Endothelial cell of umbilical vein (primary cell): ENCODE measurements at regions not wholly inside any gene's neighbourhood (a gene's known extent, or its start where the extent isn't known, plus 50 kb on each side); places are given as distances from the start of the nearest gene placed in this dataset.

Source experiments
- BruUV-seq: library from RNA; stranded (reverse); fragments of 400-500 nt; replicated peaks from 2 replicates; lab custom pipeline; 2021; lab: Mats Ljungman, UMichigan
- CTCF ChIA-PET: fragments of 300-600, 350-600 bp; sonication (Branson Sonifier 250); formaldehyde crosslinking; loops from one replicate; lab custom pipeline; 2021; ENCODE audit warnings: antibody characterized with exemption, inconsistent platforms; lab: Charles Lee
- POLR2A ChIA-PET: fragments of 300-600, 350-600 bp; sonication (Branson Sonifier 250); formaldehyde crosslinking; loops from one replicate; lab custom pipeline; 2021; ENCODE audit warnings: antibody characterized with exemption, inconsistent platforms; lab: Charles Lee
- DNase-seq: peaks from one replicate; pipeline ENCODE4 v3.0.0-alpha.2; 2011; ENCODE audit warnings: low read depth, low spot score
- FAIRE-seq: peaks from 2 replicates; lab custom pipeline; 2011; peaks lifted over from hg19 to GRCh38; lab: Jason Lieb, UNC
- H2AFZ ChIP-seq: 2 replicates; pipeline ENCODE4 v1.6.0; 2012; ENCODE audit warnings: low read depth, low read length, control low read depth, inconsistent platforms
- H3K27ac ChIP-seq: 2 replicates; pipeline ENCODE4 v1.5.1; 2011; ENCODE audit warnings: low read depth, mild to moderate bottlenecking, control low read depth, low read length, moderate library complexity; ENCODE audit not compliant: insufficient read depth
- H3K27me3 ChIP-seq, 2 experiments: 2 replicates each; pipeline versions ENCODE4 v1.6.0 to v1.6.1; 2011; ENCODE audit warnings: low read length in 2 of 2, mixed read lengths in 1 of 2; ENCODE audit not compliant: control insufficient read depth in 2 of 2, insufficient read depth in 2 of 2
- H3K36me3 ChIP-seq, 2 experiments: 2 replicates in 1 of 2; 3 replicates in 1 of 2; pipeline ENCODE4 v1.5.1; 2011; ENCODE audit warnings: low read length in 2 of 2, mild to moderate bottlenecking in 1 of 2, moderate library complexity in 1 of 2; ENCODE audit not compliant: control insufficient read depth in 2 of 2, insufficient read depth in 2 of 2; ENCODE audit errors: extremely low read depth in 1 of 2
- H3K4me1 ChIP-seq: 3 replicates; pipeline ENCODE4 v1.5.1; 2011; ENCODE audit warnings: mild to moderate bottlenecking, low read length; ENCODE audit not compliant: control insufficient read depth, insufficient read depth; ENCODE audit errors: extremely low read depth
- H3K4me2 ChIP-seq: 2 replicates; pipeline ENCODE4 v1.6.1; 2011; ENCODE audit warnings: low read length, control low read depth, mixed read lengths; ENCODE audit not compliant: insufficient read depth
- H3K4me3 ChIP-seq, 3 experiments: fragments of 200-600 bp in 1 of 3; sonication (generic), shearing (Covaris generic) in 1 of 3; replicated peaks in 1 of 3; 2 replicates each; pipeline ENCODE4 v1.5.1; 2011 to 2016; ENCODE audit warnings: control low read depth in 3 of 3, low read length in 3 of 3, mild to moderate bottlenecking in 2 of 3, inconsistent platforms in 1 of 3, low read depth in 1 of 3, moderate library complexity in 1 of 3; ENCODE audit not compliant: insufficient read depth in 1 of 3
- H3K79me2 ChIP-seq: 2 replicates; pipeline ENCODE4 v1.6.0; 2012; ENCODE audit warnings: low read length, inconsistent platforms; ENCODE audit not compliant: control insufficient read depth, insufficient read depth
- H3K9ac ChIP-seq: replicated peaks from 2 replicates; pipeline ENCODE3; 2011; ENCODE audit warnings: low read length, control low read depth; ENCODE audit not compliant: insufficient read depth; ENCODE audit errors: extremely low read depth
- H3K9me1 ChIP-seq: replicated peaks from 3 replicates; pipeline ENCODE4 v1.6.0; 2011; ENCODE audit warnings: mild to moderate bottlenecking, low read length; ENCODE audit not compliant: control insufficient read depth, insufficient read depth; ENCODE audit errors: extremely low read depth
- H3K9me3 ChIP-seq: replicated peaks from 2 replicates; pipeline ENCODE4 v1.5.1; 2012; ENCODE audit warnings: low read length, inconsistent platforms; ENCODE audit not compliant: control insufficient read depth, insufficient read depth
- H4K20me1 ChIP-seq: replicated peaks from 2 replicates; pipeline ENCODE3; 2011; ENCODE audit warnings: mild to moderate bottlenecking, low read length; ENCODE audit not compliant: control insufficient read depth, insufficient read depth; ENCODE audit errors: extremely low read depth
- EZH2 ChIP-seq: IDR thresholded peaks from 2 replicates; pipeline ENCODE4 v1.6.1; 2012; ENCODE audit warnings: borderline replicate concordance, low read depth, mild to moderate bottlenecking, moderate library complexity, low read length, inconsistent platforms; ENCODE audit not compliant: severe bottlenecking
- FOS ChIP-seq: IDR thresholded peaks from 2 replicates; pipeline ENCODE4 v1.6.1; 2011; ENCODE audit warnings: mild to moderate bottlenecking, low read length, moderate library complexity, borderline replicate concordance; ENCODE audit not compliant: insufficient read depth
- GATA2 ChIP-seq: IDR thresholded peaks from 2 replicates; pipeline ENCODE4 v1.7.0; 2011; ENCODE audit warnings: low read depth, mild to moderate bottlenecking, moderate library complexity, mixed read lengths, low read length; ENCODE audit not compliant: insufficient read length, insufficient read depth
- JUN ChIP-seq: IDR thresholded peaks from 2 replicates; pipeline ENCODE4 v1.6.1; 2011; ENCODE audit warnings: borderline replicate concordance, low read depth; ENCODE audit not compliant: insufficient read length, insufficient read depth
- MYC ChIP-seq: IDR thresholded peaks from one replicate; pipeline ENCODE4 v1.6.1; 2011; ENCODE audit warnings: mild to moderate bottlenecking, low read depth, low read length
- POLR2A ChIP-seq: IDR thresholded peaks from 2 replicates; pipeline ENCODE4 v1.6.1; 2012; ENCODE audit warnings: low read depth, mild to moderate bottlenecking, control low read depth, low read length
- POLR2AphosphoS5 ChIP-seq: IDR thresholded peaks from 2 replicates; pipeline ENCODE4 v1.6.1; 2012; ENCODE audit warnings: low read depth, mild to moderate bottlenecking, control low read depth, low read length, moderate library complexity; ENCODE audit not compliant: insufficient read depth
- dilution Hi-C: fragments of 300-500 bp; cut with MboI; formaldehyde crosslinking; loops from one replicate; pipeline ENCODE4 v1.15.0; 2019; ENCODE audit warnings: low sequenced_read_pairs; ENCODE audit not compliant: extremely low pct_ligation_motif_present
- intact Hi-C: fragments of 100-400 bp; cut with micrococcal nuclease; formaldehyde crosslinking; loops from one replicate; pipeline ENCODE4 v1.10.0; 2022
- TF ChIP-seq, protein P1 (sequence below): IDR thresholded peaks from 2 replicates; pipeline ENCODE4 v1.6.1; 2011; ENCODE audit not compliant: insufficient read depth, insufficient read length
- TF ChIP-seq, protein P2 (sequence below), 2 donors: IDR thresholded peaks; 1 replicate in 1 of 2; 2 replicates in 1 of 2; pipeline ENCODE4 v1.5.1; 2011; ENCODE audit warnings: low read length in 2 of 2, mild to moderate bottlenecking in 2 of 2, moderate library complexity in 2 of 2, control low read depth in 1 of 2, inconsistent platforms in 1 of 2, low read depth in 1 of 2; ENCODE audit not compliant: insufficient read depth in 1 of 2; ENCODE audit errors: extremely low read depth in 1 of 2

DNA sequence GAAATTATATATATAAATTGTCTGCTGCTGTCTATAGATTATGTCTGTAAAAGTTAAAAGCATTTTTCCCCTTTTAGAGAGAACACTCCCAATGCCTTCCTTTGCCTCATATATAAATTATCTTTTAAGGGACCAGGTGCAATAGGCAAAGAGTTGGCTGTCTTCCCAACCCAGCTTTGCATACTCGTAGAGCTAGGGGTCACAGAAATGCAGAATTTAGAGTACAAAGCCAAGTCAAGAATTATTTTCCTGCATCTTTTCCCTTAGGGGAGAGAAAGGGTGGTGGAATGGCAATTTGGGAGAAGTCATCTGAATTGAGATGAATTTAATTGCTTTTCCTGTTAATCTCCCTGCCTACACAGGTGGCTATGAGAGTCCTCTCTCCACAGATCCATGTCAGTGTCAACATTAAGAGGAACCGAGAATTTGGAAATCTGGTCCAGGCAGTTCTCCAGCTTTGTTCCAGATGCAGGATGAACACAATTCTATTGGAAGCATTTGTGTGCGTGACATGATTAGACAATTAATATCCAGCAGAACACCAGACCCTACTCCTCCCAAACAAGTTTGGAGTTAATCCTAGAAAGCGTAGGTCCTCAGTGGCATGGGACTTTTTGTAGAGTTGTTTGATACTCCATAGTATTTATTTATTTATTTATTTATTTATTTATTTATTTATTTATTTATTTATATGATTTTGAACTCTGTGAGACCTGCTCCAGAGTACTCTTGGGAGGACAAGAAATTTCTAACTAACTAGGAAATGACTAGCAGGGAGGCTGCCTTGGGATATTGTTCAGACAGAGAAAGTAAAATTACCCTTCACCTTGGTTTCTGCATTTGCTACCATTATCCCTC is 80.3 kb upstream of the SKAP2 start:
- Histone ChIP-seq H3K9me3 (no peaks in the 10 kb centered on the region), H3K9me1 (no peaks in the 10 kb centered on the region), H3K27me3 (no peaks in the 10 kb centered on the region), H3K36me3 (no peaks in the 10 kb centered on the region), H3K4me3 (no peak overlapping the region), H2AFZ (no peak overlapping the region), H4K20me1 (no peaks in the 10 kb centered on the region), H3K79me2 (no peaks in the 10 kb centered on the region), H3K9ac (no peak overlapping the region), H3K27ac (no peak overlapping the region), H3K4me1 (peaks cover 2% of the 10 kb centered on the region), H3K4me2 (no peak overlapping the region)
- intact Hi-C loops (loop anchor here (5.0 kb wide), 1 partner anchor 52 kb away; no protein-coding TSS in a partner anchor), dilution Hi-C loops (no loop called here)
- DNase-seq (no peak), FAIRE-seq (no peak)
- ChIA-PET CTCF (no interaction called here), POLR2A (no interaction called here)
- TF ChIP-seq, protein P1, sequence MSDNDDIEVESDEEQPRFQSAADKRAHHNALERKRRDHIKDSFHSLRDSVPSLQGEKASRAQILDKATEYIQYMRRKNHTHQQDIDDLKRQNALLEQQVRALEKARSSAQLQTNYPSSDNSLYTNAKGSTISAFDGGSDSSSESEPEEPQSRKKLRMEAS: no peak
- TF ChIP-seq MYC: no peak
- TF ChIP-seq JUN: no peak
- no peak for TF ChIP-seq POLR2AphosphoS5
- TF ChIP-seq POLR2A: no peak
- no peak for TF ChIP-seq EZH2
- no peak for TF ChIP-seq GATA2
- no peak for TF ChIP-seq FOS
- TF ChIP-seq, protein P2, sequence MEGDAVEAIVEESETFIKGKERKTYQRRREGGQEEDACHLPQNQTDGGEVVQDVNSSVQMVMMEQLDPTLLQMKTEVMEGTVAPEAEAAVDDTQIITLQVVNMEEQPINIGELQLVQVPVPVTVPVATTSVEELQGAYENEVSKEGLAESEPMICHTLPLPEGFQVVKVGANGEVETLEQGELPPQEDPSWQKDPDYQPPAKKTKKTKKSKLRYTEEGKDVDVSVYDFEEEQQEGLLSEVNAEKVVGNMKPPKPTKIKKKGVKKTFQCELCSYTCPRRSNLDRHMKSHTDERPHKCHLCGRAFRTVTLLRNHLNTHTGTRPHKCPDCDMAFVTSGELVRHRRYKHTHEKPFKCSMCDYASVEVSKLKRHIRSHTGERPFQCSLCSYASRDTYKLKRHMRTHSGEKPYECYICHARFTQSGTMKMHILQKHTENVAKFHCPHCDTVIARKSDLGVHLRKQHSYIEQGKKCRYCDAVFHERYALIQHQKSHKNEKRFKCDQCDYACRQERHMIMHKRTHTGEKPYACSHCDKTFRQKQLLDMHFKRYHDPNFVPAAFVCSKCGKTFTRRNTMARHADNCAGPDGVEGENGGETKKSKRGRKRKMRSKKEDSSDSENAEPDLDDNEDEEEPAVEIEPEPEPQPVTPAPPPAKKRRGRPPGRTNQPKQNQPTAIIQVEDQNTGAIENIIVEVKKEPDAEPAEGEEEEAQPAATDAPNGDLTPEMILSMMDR (IDR thresholded peaks at IDR 0.05; ENCODE audit: extremely low read depth in 1 of 2, insufficient read depth in 1 of 2, low read depth in 1 of 2, low read length in 2 of 2): no peak
- no TSS peak for BruUV-seq
